RCC 7860 (cell line): ENCODE measurements at regions not wholly inside any gene's neighbourhood (a gene's known extent, or its start where the extent isn't known, plus 50 kb on each side); places are given as distances from the start of the nearest gene placed in this dataset.
"Not testable (repeated sequence)": the region's sequence is repeated elsewhere in the genome, so short reads cannot be mapped to it uniquely, and the experiment has no call there.

Experiments
- DNase-seq: peaks from one replicate; pipeline ENCODE4 v3.0.0-alpha.2; 2015; ENCODE audit warnings: low spot score
- FAIRE-seq: peaks from 2 replicates; lab custom pipeline; 2012; peaks lifted over from hg19 to GRCh38; lab: Jason Lieb, UNC

DNA sequence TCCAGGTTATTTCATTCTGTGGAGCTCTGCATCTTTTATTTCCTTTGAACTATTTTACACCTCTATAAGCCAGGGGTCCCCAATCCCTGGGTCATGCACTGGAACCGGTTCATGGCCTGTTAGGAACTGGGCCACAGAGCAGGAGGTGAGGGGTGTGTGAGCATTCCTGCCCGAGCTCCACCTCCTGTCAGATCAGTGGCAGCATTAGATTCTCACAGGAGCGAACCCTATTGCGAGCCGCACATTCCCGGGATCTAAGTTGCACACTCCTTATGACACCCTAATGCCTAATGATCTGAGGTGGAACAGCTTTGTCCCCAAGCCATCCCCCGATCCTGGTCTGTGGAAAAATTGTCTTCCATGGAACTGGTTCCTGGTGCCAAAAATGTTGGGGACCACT is 107.2 kb downstream of the TMEM121 start:
- not testable (repeated sequence) for FAIRE-seq, DNase-seq

DNA sequence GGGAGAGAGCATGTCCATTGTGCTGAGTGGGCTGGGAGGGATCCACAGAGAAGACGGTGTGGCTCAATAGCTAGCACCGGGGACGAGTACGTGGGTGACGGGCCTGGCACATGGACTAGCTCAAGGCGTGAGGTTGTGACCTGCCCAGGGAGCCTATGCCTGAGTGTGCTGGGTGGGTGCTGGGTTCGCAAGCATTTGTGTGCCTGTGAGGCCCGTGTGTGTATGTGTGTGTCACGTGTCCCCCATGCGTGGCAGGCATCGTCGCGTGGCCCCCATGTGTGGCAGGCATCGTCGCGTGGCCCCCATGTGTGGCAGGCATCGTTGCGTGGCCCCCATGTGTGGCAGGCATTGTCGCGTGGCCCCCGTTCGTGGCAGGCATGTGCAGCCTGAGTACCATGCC is 109.2 kb downstream of the TMEM121 start:
- FAIRE-seq: no peak
- no peak for DNase-seq

DNA sequence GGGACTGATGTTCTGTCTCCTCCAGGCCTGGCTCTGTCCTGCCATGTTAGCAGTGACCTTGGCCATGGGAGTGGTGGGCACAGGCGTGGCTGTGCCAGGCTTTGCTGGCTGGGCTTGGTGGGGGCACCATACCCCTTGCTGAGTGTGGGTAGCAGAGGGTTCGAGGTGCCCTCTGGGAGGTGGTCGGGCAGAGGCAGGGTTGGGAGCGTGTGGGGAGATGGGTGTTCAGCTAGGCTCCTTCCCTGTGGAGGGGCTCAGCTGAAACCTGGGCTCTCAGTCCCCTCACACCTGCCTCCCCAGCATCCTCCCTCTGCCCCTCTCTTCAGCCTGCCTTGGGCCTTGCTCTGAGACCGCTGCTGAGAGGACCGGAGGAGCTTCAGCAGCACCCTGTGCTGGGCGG is 109.6 kb downstream of the TMEM121 start:
- FAIRE-seq, DNase-seq: not testable (repeated sequence)

DNA sequence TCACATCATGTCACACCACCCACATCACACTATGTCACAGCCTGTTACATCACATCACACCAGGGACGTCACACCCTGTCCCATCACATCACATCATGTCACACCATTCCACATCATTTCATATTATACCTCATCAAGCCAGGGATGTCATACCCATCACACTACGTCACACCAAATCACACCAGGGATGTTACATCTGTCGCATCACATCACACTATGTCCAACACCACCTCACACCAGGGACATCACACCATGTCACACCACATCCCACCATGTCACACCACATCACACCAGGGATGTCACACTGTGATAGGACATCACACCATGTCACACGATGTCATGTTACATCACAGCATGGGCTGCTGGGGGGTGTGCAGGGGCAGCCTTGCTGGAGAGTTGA is 110.6 kb downstream of the TMEM121 start:
- no peak for FAIRE-seq
- DNase-seq: no peak

DNA sequence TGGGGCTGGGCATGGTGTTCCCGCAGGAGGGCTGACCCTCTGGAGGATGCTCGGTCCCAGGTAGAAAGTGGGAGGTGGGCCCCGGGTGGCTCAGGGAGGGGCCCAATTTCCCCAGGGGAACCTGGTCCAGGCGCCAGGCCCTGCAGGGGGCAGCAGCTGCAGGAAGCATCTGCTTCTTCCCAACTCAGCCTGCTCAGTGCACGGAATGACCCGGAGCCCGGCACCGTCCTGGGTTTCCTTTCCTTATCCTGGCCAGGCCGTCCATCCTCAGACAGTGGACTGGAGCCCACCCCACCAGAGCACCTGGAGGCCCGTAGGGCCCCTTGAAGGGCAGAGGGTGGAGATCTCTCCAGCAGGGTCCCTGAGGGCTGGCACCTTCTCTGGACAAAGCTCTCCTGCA is 111.0 kb downstream of the TMEM121 start:
- not testable (repeated sequence) for FAIRE-seq, DNase-seq

DNA sequence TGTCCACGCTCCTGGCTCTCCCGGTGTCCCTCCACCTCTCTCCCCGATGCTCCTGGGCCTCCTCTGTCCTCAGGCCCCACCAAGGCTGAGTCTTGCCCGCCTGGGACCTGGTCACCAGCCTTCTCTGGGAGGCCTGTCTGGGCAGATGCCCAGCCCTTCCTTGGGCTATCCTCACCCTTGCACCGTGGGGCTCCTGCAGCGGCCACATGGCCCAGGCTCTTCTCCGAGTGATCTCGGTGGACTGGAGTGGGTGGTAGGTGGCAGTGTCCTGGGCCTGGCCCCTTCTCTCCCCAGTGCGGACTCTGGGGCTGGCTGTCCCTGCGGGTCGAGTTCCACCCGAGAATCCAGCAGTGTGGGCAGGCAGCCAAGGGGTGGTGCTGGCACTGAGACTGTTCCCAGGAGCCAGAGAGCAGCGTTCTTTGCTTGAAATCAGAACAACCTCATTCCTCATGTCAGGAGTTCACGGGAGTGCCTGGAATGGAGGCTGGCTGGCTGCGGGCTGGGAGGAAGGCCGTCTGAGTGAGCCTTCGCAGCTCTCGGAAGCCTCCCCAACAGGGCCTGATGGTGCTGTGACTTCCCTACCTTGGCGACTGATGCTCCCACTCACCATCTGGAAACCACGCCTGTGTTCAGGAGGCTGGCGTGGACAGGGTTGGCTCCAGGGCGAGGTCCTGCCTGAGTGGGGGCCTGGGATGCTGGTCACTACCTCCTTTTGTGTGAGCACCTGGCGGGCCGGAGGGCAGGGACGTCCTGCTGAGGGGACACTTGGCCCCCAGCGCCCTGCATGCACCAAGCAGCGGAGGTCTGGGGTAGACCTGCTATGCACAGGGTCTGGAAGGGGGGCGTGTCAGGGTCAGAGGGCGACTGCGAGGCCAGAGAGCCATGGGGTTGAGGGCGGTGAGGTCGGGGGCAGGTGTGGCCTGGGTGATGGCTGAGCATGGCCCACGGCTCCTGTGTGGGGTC is 113.9 kb downstream of the TMEM121 start:
- not testable (repeated sequence) for FAIRE-seq

DNA sequence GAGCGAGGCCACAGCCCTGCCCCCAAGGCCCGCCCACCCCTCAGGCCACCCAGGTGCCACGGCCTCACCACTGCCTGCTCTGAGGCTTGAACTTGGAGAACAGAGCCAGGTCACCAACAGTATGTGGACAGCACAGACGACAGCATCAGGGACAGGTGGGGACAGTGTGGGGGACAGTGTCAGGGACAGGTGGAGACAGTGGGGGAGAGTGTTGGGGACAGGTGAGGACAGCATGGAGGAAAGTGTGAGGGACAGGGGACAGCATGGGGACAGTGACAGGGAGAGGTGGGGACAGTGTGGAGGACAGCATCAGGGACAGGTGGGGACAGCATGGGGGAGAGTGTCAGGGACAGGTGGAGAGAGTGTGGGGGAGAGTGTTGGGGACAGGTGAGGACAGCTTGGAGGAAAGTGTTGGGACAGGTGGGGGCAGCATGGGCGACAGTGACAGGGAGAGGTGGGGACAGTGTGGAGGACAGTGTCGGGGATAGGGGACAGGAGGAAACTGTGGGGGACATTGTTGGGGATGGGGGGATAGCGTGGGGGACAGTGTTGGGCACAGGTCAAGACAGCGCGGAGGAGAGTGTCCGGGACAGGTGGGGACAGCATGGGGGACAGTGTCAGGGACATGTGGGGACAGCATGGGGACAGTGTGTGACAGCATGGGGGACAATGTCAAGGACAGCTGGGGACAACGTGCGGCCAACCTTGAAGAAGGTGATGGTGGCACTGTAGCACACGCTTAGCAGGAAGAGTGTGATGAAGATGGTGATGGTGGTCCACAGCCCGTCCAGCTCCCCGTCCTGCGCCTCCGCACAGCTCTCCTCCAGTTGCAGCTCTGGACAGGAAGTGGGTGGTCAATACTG is 114.9 kb downstream of the TMEM121 start:
- DNase-seq (no peak), FAIRE-seq (no peak)

More for the DNA sequence above, 113.9 kb downstream of the TMEM121 start:
- not testable (repeated sequence) for DNase-seq

DNA sequence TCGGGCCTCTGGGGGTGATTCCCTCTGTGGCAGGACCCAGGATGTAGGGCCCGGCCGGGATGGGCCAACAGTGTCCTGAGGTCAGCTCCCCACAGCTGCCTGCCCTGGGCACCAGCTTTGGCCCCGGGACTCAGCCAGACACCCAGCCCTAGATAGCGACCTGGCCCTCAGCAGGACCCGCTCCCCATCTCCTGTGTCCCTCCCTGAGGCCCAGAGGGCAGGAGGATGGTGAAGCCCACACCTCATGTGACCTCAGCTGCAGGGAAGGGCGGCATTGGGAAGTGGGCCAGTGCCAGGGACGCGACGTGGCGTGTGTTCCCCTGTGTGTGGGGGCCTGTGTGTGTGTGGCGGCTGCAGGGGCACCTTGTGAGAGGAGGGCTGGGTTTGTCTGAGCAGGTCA is 115.6 kb downstream of the TMEM121 start:
- DNase-seq, FAIRE-seq: not testable (repeated sequence)

DNA sequence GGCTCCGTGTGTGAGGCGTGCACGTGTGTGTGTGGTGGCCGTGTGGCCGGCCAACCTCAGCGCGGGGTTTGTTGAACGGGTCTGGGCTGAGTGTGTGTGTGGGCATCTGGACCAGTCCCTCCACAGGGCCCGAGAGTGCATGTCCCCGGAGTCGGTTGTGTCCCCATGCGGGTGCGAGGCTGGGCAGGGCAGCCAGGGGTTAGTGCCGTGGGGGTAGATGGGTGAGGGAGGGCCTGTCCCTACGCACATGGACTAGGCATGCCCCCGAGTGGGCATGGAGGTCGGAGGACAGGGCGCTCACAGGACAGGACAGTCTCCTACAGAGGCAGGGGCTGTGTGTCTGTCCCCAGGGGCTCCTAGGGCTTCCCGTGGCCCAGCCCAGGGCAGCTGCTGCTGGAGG is 116.1 kb downstream of the TMEM121 start:
- not testable (repeated sequence) for DNase-seq, FAIRE-seq

DNA sequence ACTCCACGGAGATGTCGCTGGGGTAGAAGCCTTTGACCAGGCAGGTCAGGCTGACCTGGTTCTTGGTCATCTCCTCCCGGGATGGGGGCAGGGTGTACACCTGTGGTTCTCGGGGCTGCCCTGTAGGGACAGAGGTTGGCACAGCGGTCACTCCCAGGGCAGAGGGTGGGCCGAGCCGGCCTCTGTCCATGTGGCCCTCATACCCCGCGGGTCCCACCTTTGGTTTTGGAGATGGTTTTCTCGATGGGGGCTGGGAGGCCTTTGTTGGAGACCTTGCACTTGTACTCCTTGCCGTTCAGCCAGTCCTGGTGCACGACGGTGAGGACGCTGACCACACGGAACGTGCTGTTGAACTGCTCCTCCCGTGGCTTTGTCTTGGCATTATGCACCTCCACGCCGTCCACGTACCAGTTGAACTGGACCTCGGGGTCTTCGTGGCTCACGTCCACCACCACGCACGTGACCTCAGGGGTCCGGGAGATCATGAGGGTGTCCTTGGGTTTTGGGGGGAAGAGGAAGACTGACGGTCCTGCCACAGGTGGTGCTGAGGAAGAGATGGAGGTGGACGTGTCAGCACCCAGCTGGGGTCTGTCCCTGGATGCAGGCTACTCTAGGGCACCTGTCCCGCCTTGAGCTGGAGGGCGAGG is 117.1 kb downstream of the TMEM121 start:
- FAIRE-seq, DNase-seq: not testable (repeated sequence)

DNA sequence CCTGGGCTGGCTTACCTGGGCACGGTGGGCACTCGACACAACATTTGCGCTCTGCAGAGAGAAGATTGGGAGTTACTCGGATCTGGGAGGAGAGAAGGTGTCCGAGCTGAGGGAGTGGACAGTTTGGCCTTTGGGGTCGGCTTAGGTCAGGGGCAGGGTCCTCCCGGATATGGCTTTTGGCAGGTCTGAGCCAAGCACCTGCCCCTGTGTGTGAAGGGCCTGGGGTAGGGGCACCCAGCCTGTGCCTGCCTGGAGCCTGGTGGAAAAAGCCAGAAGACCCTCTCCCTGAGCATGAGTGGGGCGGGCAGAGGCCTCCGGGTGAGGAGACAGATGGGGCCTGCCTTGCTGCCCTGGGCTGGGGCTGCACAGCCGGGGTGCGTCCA is 117.7 kb downstream of the TMEM121 start:
- not testable (repeated sequence) for DNase-seq, FAIRE-seq

DNA sequence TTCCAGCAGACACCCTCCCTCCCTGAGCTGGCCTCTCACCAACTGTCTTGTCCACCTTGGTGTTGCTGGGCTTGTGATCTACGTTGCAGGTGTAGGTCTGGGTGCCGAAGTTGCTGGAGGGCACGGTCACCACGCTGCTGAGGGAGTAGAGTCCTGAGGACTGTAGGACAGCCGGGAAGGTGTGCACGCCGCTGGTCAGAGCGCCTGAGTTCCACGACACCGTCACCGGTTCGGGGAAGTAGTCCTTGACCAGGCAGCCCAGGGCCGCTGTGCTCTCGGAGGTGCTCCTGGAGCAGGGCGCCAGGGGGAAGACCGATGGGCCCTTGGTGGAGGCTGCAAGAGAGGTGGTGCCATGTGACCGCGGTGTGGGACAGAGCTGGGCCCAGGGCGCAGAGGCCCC is 118.1 kb downstream of the TMEM121 start:
- DNase-seq, FAIRE-seq: not testable (repeated sequence)

DNA sequence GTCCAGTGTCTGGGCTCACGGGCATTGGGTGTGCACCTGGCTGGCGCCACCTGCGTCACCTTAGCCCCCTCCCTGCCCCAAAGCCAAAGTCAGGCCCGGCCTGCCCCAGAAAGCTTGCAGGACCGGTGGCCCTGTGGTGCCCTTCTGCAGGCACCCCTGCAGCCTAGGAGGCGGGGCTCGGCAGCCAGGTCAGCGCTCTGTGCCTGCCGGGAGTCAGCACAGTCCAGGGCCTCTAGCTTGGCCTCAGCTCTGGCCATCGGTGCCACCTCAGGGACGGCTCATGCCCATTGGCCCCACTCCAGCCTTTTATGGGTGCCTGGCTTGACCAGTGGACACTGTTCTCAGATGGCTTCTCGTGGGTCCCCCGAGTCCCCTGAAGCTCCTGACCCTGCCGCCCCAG is 118.5 kb downstream of the TMEM121 start:
- not testable (repeated sequence) for FAIRE-seq, DNase-seq

DNA sequence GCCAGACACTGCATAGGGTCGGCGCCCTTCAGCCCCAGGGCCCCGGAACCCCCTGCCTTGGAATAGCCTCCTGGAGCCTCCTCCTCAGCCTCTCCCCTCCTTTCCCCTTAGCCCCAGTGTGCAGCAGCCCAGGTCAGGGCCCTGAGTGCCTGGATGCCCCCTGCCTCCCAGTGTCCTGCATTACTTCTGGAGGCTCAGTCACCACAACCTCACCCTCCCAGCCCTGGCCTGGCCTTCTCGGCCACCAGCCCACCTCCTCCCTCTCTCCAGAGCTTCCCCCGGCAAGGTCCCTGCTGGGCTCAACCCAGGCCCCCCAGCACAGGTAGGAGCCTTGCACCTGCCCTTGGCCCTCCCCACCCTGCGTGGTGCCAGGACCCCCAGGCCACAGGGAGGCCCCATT is 119.0 kb downstream of the TMEM121 start:
- not testable (repeated sequence) for FAIRE-seq, DNase-seq

DNA sequence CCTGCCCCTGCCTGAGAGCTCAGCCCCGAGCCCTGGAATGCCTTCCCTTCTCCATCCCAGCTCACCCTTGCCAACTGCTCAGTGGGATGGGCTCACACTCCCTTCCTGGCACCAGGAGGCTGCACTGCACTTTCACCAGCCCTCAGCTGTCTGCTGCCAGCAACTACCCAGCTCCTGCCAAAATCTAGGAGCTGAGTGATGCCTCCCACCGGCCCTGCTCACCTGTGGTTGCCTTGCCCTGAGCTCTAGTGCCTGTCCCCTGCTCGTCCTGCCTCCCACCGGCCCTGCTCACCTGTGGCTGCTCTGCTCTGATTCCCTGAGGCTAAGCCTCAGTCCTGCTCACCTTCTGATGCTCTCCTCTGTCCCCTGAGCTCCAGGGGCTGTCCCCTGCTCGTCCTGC is 119.8 kb downstream of the TMEM121 start:
- FAIRE-seq (no peak), DNase-seq (no peak)

DNA sequence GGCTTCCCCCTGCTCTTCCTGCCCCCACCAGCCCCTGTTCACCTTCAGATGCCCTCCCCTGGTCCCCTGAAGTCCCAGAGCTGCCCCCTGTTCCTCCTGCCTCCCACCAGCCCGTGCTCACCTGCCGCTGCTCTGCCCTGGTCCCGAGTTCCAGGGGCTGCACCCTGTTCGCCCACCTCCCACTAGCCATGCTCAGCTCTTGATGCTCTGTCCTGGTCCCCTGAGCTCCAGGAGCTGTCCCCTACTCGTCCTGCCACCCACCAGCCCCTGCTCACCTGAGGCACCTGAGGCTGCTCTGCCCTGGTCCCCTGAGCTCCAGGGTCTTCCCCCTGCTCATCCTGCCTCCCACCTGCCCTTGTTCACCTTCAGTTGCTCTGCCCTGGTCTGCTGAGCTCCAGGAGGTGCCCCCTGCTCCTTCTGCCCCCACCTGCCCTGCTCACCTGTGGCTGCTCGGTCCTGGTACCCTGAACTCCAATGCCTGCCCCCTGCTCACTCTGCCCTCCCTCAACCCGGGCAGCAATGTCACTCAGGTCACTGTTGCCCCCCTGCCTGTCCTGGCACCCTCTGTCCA is 120.4 kb downstream of the TMEM121 start:
- not testable (repeated sequence) for DNase-seq, FAIRE-seq

DNA sequence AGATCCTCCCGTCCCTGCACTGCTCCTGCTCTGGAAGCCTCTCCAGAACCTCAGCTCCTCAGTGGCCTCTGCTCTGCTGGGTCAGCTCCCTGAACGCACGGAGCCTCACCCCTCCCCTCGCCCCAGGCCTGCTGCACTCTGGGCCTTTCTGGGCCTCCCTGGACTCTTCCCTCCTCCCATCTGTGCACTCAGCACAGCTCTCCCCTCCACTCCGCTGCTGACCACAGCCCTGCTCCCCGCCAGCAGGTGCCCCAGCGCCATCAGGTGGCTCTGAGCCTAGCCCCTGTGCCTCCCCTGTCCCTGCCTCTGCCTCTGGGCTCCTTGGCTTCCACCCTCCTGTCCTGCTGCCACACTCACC is 121.0 kb downstream of the TMEM121 start:
- DNase-seq, FAIRE-seq: not testable (repeated sequence)

DNA sequence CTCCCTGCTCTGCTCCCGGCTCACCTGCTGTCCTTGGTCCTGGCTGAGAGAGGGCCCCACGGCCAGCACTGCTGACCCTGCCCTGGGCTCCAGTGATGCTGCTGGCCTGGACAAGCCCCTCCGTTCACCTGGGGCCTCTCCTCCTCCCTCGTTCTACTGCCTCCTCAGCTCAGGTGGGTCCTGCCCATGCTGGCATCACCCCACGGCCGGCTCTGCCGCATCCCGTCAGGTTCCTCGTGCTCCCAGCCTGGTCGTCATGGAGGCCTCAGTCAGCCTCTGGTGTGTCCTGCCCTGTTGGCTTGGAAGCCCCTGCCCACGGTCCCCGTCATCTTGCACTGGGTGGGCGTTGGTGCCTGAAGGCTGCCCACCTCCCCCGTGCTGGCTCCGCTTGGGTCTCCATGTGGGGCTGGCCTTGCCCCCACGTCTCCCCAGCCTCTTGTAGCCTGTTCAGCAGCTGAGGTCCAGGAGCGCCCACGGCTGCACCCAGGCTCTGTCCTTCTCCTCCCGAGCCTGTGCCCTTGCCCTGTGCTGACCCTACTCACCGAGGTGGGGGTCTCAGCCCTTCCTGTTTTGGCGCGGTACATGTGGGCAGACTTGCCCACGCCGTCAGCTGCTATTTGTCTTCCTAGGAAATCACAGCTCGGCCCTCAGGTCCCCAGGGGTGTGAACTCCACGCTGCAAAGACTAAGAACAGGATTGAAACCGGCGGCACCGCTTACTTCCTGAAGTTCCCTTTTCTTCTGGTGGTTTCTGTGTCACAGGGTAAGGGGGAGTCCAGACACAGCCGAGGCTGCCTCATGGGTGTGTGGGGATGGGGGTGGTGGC is 121.6 kb downstream of the TMEM121 start:
- FAIRE-seq: no peak
- DNase-seq: no peak
